ENCODE measurements at regions not wholly inside any gene's neighbourhood (a gene's known extent, or its start where the extent isn't known, plus 50 kb on each side); places are given as distances from the start of the nearest gene placed in this dataset.

GRCh38 chr14:71449316-71450055, 482.7 kb upstream of the RGS6 start:
- H3K9me3 ChIP-seq = no peaks in the 10 kb centered on the region
- TF ChIP-seq POLR2A (IDR thresholded peaks at IDR 0.05) (no peak), EP300 (IDR thresholded peaks at IDR 0.05) (no peak), CTCF (IDR thresholded peaks at IDR 0.05) (no peak), POLR2AphosphoS5 (IDR thresholded peaks at IDR 0.05) (no peak)

GRCh38 chr14:71451501-71451900, 480.7 kb upstream of the RGS6 start:
- Histone ChIP-seq H3K27me3 (no peaks in the 10 kb centered on the region), H3K9me3 (no peaks in the 10 kb centered on the region), H3K4me3 (no peak overlapping the region), H3K27ac (no peak overlapping the region), H3K4me1 (peaks cover 0 to 6% (median 0%) of the 10 kb centered on the region in 3 donors), H3K36me3 (no peaks in the 10 kb centered on the region)
- no peak for ATAC-seq
- WGBS, 2 donors (ENCODE audit: low coverage in 1 of 2) = 91 to 100% methylated on average over 3 of the region's 3 CpGs
- TF ChIP-seq EP300 (IDR thresholded peaks at IDR 0.05) (no peak), POLR2AphosphoS5 (IDR thresholded peaks at IDR 0.05) (no peak)

More at GRCh38 chr14:71449316-71450055, 482.7 kb upstream of the RGS6 start:
- Histone ChIP-seq H3K4me1 (peaks cover 2 to 26% (median 10%) of the 10 kb centered on the region in 3 donors), H3K4me3 (no peak overlapping the region), H3K27me3 (no peaks in the 10 kb centered on the region), H3K27ac (no peak overlapping the region), H3K36me3 (no peaks in the 10 kb centered on the region)
- WGBS, 2 donors (ENCODE audit: low coverage in 1 of 2) = 93 to 94% methylated on average over 4 of the region's 4 CpGs
- no peak for ATAC-seq

GRCh38 chr14:71452539-71452938, 479.7 kb upstream of the RGS6 start:
- Histone ChIP-seq H3K27me3 (no peaks in the 10 kb centered on the region), H3K36me3 (no peaks in the 10 kb centered on the region), H3K9me3 (no peaks in the 10 kb centered on the region), H3K27ac (no peak overlapping the region), H3K4me3 (no peak overlapping the region), H3K4me1 (peaks cover 0 to 6% (median 0%) of the 10 kb centered on the region in 3 donors)
- TF ChIP-seq POLR2A (IDR thresholded peaks at IDR 0.05) (no peak), POLR2AphosphoS5 (IDR thresholded peaks at IDR 0.05) (no peak), EP300 (IDR thresholded peaks at IDR 0.05) (no peak), CTCF (IDR thresholded peaks at IDR 0.05) (no peak)
- ATAC-seq = no peak
- WGBS, 2 donors (ENCODE audit: low coverage in 1 of 2) = 74% methylated on average over 1 of the region's 1 CpG; no CpG with 5 or more reads in 1 of the 2 donors

- WGBS, 2 donors (ENCODE audit: low coverage in 1 of 2) = 83 to 95% methylated on average over 3 of the region's 3 CpGs
- Histone ChIP-seq H3K36me3 (no peaks in the 10 kb centered on the region), H3K27ac (no peak overlapping the region), H3K27me3 (no peaks in the 10 kb centered on the region), H3K9me3 (no peaks in the 10 kb centered on the region), H3K4me3 (no peak overlapping the region), H3K4me1 (peaks cover 0 to 6% (median 0%) of the 10 kb centered on the region in 3 donors)
- TF ChIP-seq POLR2AphosphoS5 (IDR thresholded peaks at IDR 0.05) (no peak), EP300 (IDR thresholded peaks at IDR 0.05) (no peak), POLR2A (IDR thresholded peaks at IDR 0.05) (no peak), CTCF (IDR thresholded peaks at IDR 0.05) (no peak)
- no peak for ATAC-seq
These were observed 479.2 kb upstream of the RGS6 start for GRCh38 chr14:71452987-71453386.

- Histone ChIP-seq H3K4me1 (peaks cover 0 to 2% (median 0%) of the 10 kb centered on the region in 3 donors), H3K36me3 (no peaks in the 10 kb centered on the region), H3K27ac (no peak overlapping the region), H3K9me3 (no peaks in the 10 kb centered on the region), H3K4me3 (no peak overlapping the region), H3K27me3 (no peaks in the 10 kb centered on the region)
- 74 to 97% methylated on average over 2 of the region's 2 CpGs for WGBS, 2 donors (ENCODE audit: low coverage in 1 of 2)
- no peak for ATAC-seq
- TF ChIP-seq CTCF (IDR thresholded peaks at IDR 0.05) = no peak
- no peak for TF ChIP-seq POLR2AphosphoS5 (IDR thresholded peaks at IDR 0.05)
- TF ChIP-seq EP300 (IDR thresholded peaks at IDR 0.05) = no peak
- TF ChIP-seq POLR2A (IDR thresholded peaks at IDR 0.05) = no peak
These were observed 478.2 kb upstream of the RGS6 start for GRCh38 chr14:71454010-71454409.
